ENCODE measurements at regions not wholly inside any gene's neighbourhood (a gene's known extent, or its start where the extent isn't known, plus 50 kb on each side); places are given as distances from the start of the nearest gene placed in this dataset.
"Not testable (repeated sequence)": the region's sequence is repeated elsewhere in the genome, so short reads cannot be mapped to it uniquely, and the experiment has no call there.

DNA sequence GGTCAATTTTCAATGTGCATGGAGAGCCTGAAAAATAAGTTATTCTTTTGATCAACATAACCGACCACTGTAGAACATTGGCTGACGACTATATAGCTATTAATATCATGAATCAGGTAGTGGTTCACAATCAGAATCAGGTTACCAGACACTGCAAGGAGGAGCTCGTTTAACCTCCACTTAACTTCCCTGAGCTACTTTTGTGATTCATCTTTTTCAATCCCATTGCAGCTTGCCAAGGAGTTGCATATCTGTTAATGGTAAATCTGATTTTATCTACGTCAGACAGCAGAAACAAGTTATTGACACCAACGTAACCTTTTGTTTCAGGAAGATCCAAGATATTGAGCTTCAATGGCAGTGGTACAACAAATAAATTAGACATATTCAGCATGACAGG lies 2263.8 kb upstream of the ACO1 start:
- no peak for DNase-seq (ENCODE audit: low spot score)

DNA sequence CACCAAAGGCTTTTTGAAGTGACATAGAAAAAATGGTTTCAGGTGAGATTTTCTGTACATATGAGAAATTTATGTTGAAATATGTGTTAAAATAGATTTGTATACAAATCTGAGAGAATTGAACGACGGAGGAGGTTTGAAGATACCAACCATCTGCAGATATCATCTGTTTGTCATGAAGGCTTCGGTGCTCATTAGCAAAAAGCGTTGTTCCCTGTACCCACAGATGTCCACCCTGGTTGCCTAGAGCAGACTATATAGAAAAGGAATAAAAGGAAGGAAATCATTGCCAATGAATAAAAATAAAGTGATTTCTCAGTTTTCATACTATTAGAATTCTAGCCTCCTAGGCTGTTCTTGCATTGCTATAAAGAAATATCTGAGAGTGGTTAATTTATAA lies 2262.8 kb upstream of the ACO1 start:
- DNase-seq (ENCODE audit: low spot score) = peak; percentile 31

- DNase-seq (ENCODE audit: low spot score) = no peak
Measured at GRCh38 chr9:30125881-30126280, 2258.6 kb upstream of the ACO1 start.

DNA sequence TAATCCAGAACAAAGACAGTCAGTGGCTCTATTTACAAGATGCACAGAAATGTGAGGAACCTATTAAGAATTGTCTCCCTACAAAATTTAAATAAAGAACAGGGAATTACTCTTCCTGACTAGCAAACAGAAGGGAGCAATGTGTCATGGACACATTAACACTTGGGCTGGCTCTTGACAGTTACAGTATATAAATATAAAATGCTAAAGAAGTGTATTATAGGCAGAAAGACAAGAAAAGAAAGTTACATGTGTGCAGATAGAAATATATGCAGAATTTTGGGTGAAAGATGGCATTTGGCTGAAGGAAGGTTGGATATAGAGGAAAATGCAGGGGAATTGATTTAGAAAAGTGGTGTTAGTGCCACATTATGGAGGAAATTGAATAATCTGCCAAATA lies 2257.1 kb upstream of the ACO1 start:
- no peak for DNase-seq (ENCODE audit: low spot score)

GRCh38 chr9:30140407-30140806 lies 2244.0 kb upstream of the ACO1 start:
- DNase-seq (ENCODE audit: low spot score) = no peak

- DNase-seq (ENCODE audit: low spot score) = no peak
Measured at GRCh38 chr9:30160570-30160969, 2223.9 kb upstream of the ACO1 start.

DNA sequence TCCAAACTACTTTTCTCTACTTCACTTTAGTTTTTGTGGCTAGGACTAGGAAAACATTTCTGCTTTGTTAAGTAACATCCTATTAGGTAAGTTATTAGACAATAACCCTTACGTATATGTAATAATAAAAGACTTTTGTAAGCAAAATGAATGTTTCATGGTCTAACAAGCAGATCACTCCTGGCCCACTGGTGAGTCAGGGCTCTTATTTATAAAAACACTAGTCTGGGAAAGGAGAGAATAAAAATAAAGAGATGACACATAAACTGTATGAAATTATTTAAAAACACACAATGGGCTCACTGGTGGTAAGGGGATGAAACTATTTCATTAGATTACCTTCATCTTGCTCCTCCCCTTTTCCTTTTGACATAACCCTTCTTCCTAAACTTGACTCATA lies 2212.2 kb upstream of the ACO1 start:
- DNase-seq (ENCODE audit: low spot score) = no peak

GRCh38 chr9:30178610-30179009 lies 2205.8 kb upstream of the ACO1 start:
- DNase-seq (ENCODE audit: low spot score) = no peak

DNA sequence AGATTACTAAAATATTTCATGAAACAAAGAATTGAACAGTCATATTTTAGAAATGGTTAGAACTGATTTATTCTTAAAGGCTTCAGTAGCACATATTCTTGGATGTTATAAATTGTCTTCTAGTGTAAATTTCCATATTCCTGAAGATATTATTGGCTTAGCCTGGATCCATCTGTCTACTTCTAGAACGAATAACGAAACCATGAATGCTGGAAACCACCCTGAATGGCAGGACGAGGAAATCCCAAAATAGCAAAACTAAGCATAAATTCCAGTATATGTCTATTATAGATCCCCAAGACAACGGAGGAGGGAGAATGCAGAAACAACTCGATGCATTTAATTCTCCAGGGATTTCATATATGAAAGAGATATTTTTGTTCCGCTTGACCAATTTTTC lies 2191.0 kb upstream of the ACO1 start:
- DNase-seq (ENCODE audit: low spot score) = no peak

- no peak for DNase-seq (ENCODE audit: low spot score)
Measured at GRCh38 chr9:30196941-30197340, 2187.5 kb upstream of the ACO1 start.

- no peak for DNase-seq (ENCODE audit: low spot score)
Measured at GRCh38 chr9:30197453-30197852, 2187.0 kb upstream of the ACO1 start.

DNA sequence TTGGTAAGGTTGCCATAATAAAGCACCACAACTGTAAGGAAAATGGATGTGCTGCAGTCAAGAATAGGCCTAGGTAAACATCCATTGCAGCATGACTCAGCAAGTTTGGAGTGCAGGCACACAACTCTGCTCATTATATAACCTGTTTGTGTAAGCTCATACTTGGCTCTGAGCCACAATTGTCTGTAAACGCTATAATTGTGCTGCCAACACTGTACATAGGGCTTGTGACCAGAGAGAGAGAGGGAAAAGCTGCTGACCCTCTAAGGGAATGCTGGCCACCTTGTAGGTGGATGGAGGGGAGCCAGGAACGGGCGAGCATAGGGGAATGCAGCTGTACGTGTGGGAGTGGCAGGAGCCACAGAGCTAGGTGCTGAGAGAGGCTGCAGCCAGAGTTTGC lies 2186.5 kb upstream of the ACO1 start:
- DNase-seq (ENCODE audit: low spot score) = no peak

GRCh38 chr9:30198463-30199309 lies 2185.8 kb upstream of the ACO1 start:
- DNase-seq (ENCODE audit: low spot score) = no peak

GRCh38 chr9:30201024-30201423 lies 2183.4 kb upstream of the ACO1 start:
- no peak for DNase-seq (ENCODE audit: low spot score)

DNA sequence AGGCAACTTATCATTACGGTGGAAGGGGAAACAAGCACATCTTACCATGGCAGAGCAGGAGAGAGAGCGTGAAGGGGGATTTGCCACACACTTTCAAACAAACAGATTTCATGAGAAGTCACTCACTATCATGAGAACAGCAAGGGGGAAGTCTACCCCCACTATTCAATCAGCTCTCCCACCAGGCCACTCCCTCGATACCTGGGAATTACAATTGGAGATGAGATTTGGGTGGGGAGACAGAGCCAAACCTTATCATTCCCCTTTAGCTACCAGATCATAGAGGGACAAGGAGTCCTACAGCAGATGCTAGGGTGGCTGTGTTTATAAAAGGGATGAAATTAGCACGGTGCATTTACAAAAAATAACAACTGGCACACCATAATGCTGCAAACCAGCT lies 2149.4 kb upstream of the ACO1 start:
- no peak for DNase-seq (ENCODE audit: low spot score)

DNA sequence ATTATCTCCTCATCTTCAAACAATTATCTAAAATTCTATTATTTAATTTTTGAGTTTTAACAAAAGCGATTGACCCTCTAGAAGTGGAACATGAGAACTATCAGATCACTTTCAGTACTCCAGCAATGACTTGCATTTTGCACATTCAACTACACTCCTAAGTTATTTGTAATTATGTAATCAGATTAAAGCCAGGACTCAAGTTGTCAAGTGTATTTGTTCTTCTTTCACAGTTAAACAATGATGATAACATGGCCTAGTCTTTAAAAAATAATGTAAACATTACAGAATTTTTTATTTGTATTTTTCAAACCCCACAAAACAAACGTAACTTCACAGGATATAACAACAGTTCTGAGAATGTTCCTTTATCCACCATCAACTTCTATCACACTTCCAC lies 2148.9 kb upstream of the ACO1 start:
- DNase-seq (ENCODE audit: low spot score) = no peak

DNA sequence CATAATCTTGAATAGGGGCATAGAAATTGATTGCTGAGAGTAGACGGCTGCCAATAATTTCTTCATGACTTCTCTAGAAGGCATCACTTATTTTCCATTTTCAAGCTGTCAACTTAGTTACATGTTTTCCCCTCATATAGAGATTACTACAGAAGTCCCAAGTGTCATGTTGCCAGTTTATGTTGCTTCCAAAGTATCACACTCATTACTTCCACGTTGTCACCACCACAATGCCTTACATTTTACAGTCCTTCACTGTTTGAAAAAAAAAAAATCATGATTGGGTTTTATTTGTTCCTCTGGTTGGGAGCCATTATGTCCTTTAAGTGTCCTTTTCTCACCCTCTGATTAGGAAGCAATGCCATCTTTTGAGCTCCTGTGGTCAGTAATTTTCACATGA lies 2144.6 kb upstream of the ACO1 start:
- no peak for DNase-seq (ENCODE audit: low spot score)

GRCh38 chr9:30243467-30243866 lies 2141.0 kb upstream of the ACO1 start:
- no peak for DNase-seq (ENCODE audit: low spot score)

DNA sequence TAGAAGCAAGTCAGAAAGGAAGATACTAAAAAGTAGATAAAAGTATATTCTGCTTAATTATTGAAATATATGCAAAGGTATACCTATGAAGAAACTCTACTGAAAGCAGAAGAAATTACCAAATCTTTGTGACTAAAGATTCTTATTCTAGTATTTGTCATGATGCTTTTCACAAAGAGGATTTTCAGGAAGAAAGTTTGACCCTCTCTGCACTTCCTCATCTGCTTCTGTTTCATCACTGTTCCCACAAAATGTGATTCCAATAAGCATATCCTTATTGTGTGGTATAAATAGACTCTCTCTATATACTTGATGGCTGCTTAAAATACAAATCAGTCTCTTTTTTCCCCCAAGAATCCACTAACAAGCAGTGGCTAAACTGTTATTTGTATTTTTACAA lies 2139.6 kb upstream of the ACO1 start:
- DNase-seq (ENCODE audit: low spot score) = no peak

DNA sequence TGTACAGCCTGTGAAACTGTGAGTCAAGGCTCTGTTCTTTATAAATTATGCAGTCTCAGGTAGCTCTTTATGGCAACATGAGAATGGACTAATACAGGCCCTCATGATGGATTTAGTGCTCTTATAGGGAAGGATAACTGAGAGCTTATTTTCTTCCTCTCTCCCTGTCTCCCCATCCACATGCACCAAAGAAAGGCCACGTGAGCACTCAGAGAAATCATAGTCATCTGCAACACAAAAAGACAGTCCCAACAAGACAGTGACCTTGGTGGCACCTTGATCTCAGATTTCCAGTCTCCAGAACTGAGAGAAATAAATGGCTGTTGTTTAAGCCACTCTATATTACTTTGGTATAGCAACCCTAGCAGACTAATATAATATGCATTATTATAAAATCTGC lies 2133.6 kb upstream of the ACO1 start:
- DNase-seq (ENCODE audit: low spot score) = no peak

DNA sequence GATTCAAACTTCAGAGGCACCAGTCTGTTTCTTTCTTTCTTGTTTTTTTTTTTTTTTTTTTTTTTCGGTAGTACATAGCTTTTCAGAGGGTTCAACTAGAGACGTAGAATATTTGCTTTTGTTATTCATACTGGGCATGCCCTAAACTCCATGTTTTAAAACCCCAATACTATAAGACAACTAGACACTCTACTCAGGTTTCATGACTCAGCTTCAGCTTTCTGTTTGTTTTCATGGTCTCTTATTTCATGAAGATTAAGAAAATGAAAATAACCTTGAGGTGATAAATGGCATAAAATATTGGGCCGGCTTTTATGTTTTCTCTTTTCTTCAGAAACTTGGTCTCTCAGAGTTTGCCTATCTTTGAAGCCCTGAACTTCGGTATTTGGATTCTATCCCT lies 2126.3 kb upstream of the ACO1 start:
- DNase-seq (ENCODE audit: low spot score) = no peak

DNA sequence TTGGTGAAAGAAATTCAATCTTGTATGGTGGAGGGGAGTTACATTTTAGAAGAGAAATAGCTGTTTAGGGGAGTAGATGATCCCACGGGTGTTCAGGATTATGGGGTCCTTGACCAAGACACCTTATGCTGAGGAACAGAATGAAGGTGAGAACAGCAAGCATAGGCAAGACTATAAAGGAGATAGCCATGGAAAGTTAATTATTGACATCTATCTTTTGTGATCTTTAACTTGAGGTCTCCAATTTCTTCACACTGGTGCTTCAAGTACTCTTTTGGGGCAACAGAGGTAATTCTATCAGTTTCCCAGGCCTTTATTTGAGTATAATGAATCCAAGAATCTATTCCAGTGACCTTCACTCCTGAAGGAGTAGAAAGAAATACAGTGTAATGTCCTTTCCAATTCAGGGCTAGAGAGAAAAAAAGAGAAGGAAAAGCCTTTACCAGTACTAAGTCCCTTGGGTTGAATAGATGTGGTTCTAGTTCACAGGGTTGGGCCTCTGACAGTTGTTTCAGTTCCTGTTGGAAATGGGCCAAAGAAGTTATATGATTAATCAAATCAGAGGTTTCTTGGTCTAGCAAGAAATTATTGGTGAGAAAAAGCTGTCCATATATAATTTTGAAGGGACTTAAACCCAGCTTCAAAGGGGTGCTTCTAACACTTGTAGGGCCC lies 2104.1 kb upstream of the ACO1 start:
- no peak for DNase-seq (ENCODE audit: low spot score)

GRCh38 chr9:30289435-30289834 lies 2095.0 kb upstream of the ACO1 start:
- no peak for DNase-seq (ENCODE audit: low spot score)

DNA sequence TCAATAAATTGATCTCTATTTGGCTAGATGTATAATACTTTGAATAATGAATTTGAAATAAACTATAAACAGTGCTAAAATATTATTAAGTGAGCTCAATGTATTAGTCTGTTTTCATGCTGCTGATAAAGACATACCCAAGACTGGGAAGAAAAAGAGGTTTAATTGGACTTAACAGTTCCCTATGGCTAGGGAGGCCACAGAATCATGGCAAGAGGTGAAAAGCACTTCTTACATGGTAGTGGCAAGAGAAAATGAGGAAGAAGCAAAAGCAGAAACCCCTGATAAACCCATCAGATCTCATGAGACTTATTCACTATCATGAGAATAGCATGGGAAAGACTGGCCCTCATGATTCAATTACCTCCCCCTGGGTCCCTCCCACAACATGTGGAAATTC lies 2092.4 kb upstream of the ACO1 start:
- not testable (repeated sequence) for DNase-seq (ENCODE audit: low spot score)
